DOHH2 (cell line): ENCODE measurements at regions not wholly inside any gene's neighbourhood (a gene's known extent, or its start where the extent isn't known, plus 50 kb on each side); places are given as distances from the start of the nearest gene placed in this dataset.

Experiments used
- CTCF ChIP-seq: fragments of 200-600 bp; sonication (generic); IDR thresholded peaks from one replicate; pipeline ENCODE4 v1.5.1; 2014; ENCODE audit warnings: antibody characterized with exemption, mild to moderate bottlenecking, low read depth, low read length; ENCODE audit not compliant: poor library complexity, severe bottlenecking
- EZH2phosphoT487 ChIP-seq: fragments of 200-600 bp; sonication (generic); IDR thresholded peaks from 2 replicates; pipeline ENCODE4 v1.6.1; 2017; ENCODE audit warnings: borderline replicate concordance, mild to moderate bottlenecking, antibody characterized with exemption, low read length, moderate library complexity, mixed read lengths

DNA sequence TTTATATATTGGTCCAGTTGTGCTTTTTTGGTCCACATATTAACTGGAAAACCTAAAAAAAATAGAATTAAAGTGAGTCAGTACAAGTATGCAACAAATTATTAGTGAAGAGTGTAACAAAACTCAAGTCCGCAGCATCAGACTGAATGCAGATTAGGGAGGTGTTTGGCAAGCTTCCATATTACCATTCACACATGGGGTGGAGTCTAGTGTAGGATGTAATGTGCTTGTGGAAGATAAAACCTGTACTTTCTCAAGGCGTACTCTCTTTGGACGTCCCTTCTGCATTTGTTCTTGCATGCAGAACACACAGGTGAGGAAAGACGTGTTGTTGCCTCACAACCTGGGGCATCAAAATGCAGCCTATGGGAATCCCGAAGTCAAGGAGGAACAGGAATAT is 668.7 kb downstream of the MRPL39 start:
- TF ChIP-seq CTCF: no peak
- no peak for TF ChIP-seq EZH2phosphoT487
